SK-N-SH (cell line): ENCODE measurements at regions not wholly inside any gene's neighbourhood (a gene's known extent, or its start where the extent isn't known, plus 50 kb on each side); places are given as distances from the start of the nearest gene placed in this dataset.
A peak's percentile ranks its signal among the peaks of the same experiment; 100 is the strongest.

Experiments used
- CTCF ChIA-PET: fragments of 300-600, 350-600 bp; formaldehyde crosslinking; extraction: SDS; loops from one replicate; lab custom pipeline; 2021; lab: Yijun Ruan, JAX
- POLR2A ChIA-PET: fragments of 350-600 bp; sonication (Branson Sonifier 250); formaldehyde crosslinking; extraction: SDS; loops from one replicate; lab custom pipeline; 2020; ENCODE audit warnings: antibody characterized with exemption, inconsistent platforms; lab: Yijun Ruan, JAX
- DNase-seq: peaks from one replicate; pipeline ENCODE4 v3.0.0; 2012
- H2AFZ ChIP-seq: fragments of 200-600 bp; sonication (generic); 2 replicates; pipeline ENCODE4 v1.8.1; 2016; ENCODE audit warnings: antibody characterized with exemption, mild to moderate bottlenecking, low read depth
- H3F3A ChIP-seq: fragments of 200-600 bp; sonication (generic); replicated peaks from 2 replicates; pipeline ENCODE3; 2016; ENCODE audit warnings: antibody characterized with exemption, mild to moderate bottlenecking; ENCODE audit not compliant: insufficient read depth
- H3K27ac ChIP-seq, 2 experiments: fragments of 200-500 bp in 1 of 2; fragments of 200-600 bp in 1 of 2; sonication (Bioruptor generic) in 1 of 2; sonication (generic), shearing (Covaris generic) in 1 of 2; 2 replicates each; pipeline versions ENCODE4 v1.5.1 to v1.6.1; 2014 to 2016; ENCODE audit warnings: low read depth in 2 of 2, inconsistent platforms in 1 of 2, low read length in 1 of 2, mild to moderate bottlenecking in 1 of 2, mixed read lengths in 1 of 2
- H3K27me3 ChIP-seq: fragments of 200-600 bp; sonication (generic), shearing (Covaris generic); 2 replicates; pipeline ENCODE4 v1.6.1; 2016; ENCODE audit warnings: mixed run types; ENCODE audit not compliant: insufficient read depth
- H3K36me3 ChIP-seq, 2 experiments: fragments of 200-500 bp in 1 of 2; fragments of 200-600 bp in 1 of 2; sonication (Bioruptor generic) in 1 of 2; sonication (generic) in 1 of 2; replicated peaks in 1 of 2; 2 replicates each; pipeline versions ENCODE3 to v1.5.1; 2014 to 2016; ENCODE audit warnings: low read length in 1 of 2, mild to moderate bottlenecking in 1 of 2; ENCODE audit not compliant: insufficient read depth in 2 of 2, control insufficient read depth in 1 of 2
- H3K4me1 ChIP-seq, 2 experiments: fragments of 200-500 bp in 1 of 2; fragments of 200-600 bp in 1 of 2; sonication (Bioruptor generic) in 1 of 2; sonication (generic), shearing (Covaris generic) in 1 of 2; 2 replicates each; pipeline versions ENCODE4 v1.5.1 to v1.6.1; 2014 to 2016; ENCODE audit warnings: low read depth in 1 of 2, low read length in 1 of 2, mixed run types in 1 of 2; ENCODE audit not compliant: insufficient read depth in 2 of 2, control insufficient read depth in 1 of 2
- H3K4me2 ChIP-seq: fragments of 200-600 bp; sonication (generic), shearing (Covaris generic); 2 replicates; pipeline ENCODE4 v1.6.1; 2017; ENCODE audit warnings: mixed run types
- H3K4me3 ChIP-seq, 2 experiments: fragments of 200-500 bp in 1 of 2; fragments of 200-600 bp in 1 of 2; sonication (Bioruptor generic) in 1 of 2; sonication (generic), shearing (Covaris generic) in 1 of 2; 2 replicates each; pipeline versions ENCODE4 v1.5.1 to v1.8.1; 2014 to 2016; ENCODE audit warnings: low read depth in 2 of 2, inconsistent platforms in 1 of 2, low read length in 1 of 2, mild to moderate bottlenecking in 1 of 2, mixed read lengths in 1 of 2, moderate library complexity in 1 of 2
- H3K79me2 ChIP-seq: fragments of 200-600 bp; sonication (generic); 2 replicates; pipeline ENCODE4 v1.8.1; 2017; ENCODE audit warnings: mild to moderate bottlenecking; ENCODE audit not compliant: insufficient read depth
- H3K9ac ChIP-seq: fragments of 200-600 bp; sonication (generic); 2 replicates; pipeline ENCODE4 v1.6.1; 2017; ENCODE audit warnings: mixed run types
- H3K9me2 ChIP-seq: fragments of 200-600 bp; sonication (generic); 2 replicates; pipeline ENCODE4 v1.6.1; 2017; ENCODE audit warnings: mixed run types
- H3K9me3 ChIP-seq: fragments of 200-600 bp; sonication (generic); 2 replicates; pipeline ENCODE4 v1.6.1; 2017; ENCODE audit warnings: mixed run types, mild to moderate bottlenecking, moderate library complexity
- H4K20me1 ChIP-seq: fragments of 200-600 bp; sonication (generic); 2 replicates; pipeline ENCODE4 v1.6.1; 2017; ENCODE audit warnings: mild to moderate bottlenecking, mixed run types; ENCODE audit not compliant: insufficient read depth
- CHD2 ChIP-seq: fragments of 150-350 bp; IDR thresholded peaks from 2 replicates; pipeline ENCODE4 v1.6.1; 2018; ENCODE audit warnings: low read length; ENCODE audit not compliant: partially characterized antibody
- ELF1 ChIP-seq: IDR thresholded peaks from 2 replicates; pipeline ENCODE4 v1.4.0; 2012
- FOSL2 ChIP-seq: IDR thresholded peaks from 2 replicates; pipeline ENCODE4 v1.4.0; 2012; ENCODE audit warnings: low read depth, mild to moderate bottlenecking, moderate library complexity, borderline replicate concordance
- FOXM1 ChIP-seq: IDR thresholded peaks from 2 replicates; pipeline ENCODE4 v1.4.0; 2012; ENCODE audit warnings: low read depth, mild to moderate bottlenecking
- MXI1 ChIP-seq: IDR thresholded peaks from 2 replicates; pipeline ENCODE4 v1.6.1; 2012; ENCODE audit warnings: mild to moderate bottlenecking, low read depth, low read length, improper control_type of control experiment
- NFIC ChIP-seq: IDR thresholded peaks from 2 replicates; pipeline ENCODE4 v1.4.0; 2012; ENCODE audit warnings: borderline replicate concordance
- NRF1 ChIP-seq: IDR thresholded peaks from 2 replicates; pipeline ENCODE4 v1.6.1; 2012; ENCODE audit warnings: low read depth, mild to moderate bottlenecking, low read length
- POLR2AphosphoS5 ChIP-seq: IDR thresholded peaks from 2 replicates; pipeline ENCODE4 v1.6.1; 2012; ENCODE audit warnings: low read depth, low read length
- RAD21 ChIP-seq: IDR thresholded peaks from 2 replicates; pipeline ENCODE4 v1.6.1; 2012; ENCODE audit warnings: mild to moderate bottlenecking, low read length
- RCOR1 ChIP-seq: fragments of 150-350 bp; IDR thresholded peaks from 2 replicates; pipeline ENCODE4 v1.6.1; 2017; ENCODE audit warnings: antibody characterized with exemption, low read length
- RFX5 ChIP-seq: IDR thresholded peaks from 2 replicates; pipeline ENCODE4 v1.6.1; 2012; ENCODE audit warnings: mild to moderate bottlenecking, improper control_type of control experiment, low read length
- TAF1 ChIP-seq: IDR thresholded peaks from 2 replicates; pipeline ENCODE4 v1.6.1; 2012; ENCODE audit warnings: low read depth, mild to moderate bottlenecking, low read length, moderate library complexity, borderline replicate concordance
- TEAD4 ChIP-seq: IDR thresholded peaks from 2 replicates; pipeline ENCODE4 v1.4.0; 2012; ENCODE audit warnings: mild to moderate bottlenecking, borderline replicate concordance; ENCODE audit not compliant: insufficient read depth
- YY1 ChIP-seq: IDR thresholded peaks from 2 replicates; pipeline ENCODE4 v1.4.0; 2012; ENCODE audit warnings: low read depth, mild to moderate bottlenecking
- WGBS: methylation state at CpG from one replicate; pipeline ENCODE4 v1.1.6; 2017; ENCODE audit warnings: low lambda C conversion rate; 5-methylcytosine and 5-hydroxymethylcytosine counted together
- TF ChIP-seq, protein P1 (sequence below): IDR thresholded peaks from 2 replicates; pipeline ENCODE4 v1.6.1; 2012; ENCODE audit warnings: mild to moderate bottlenecking, low read depth, low read length, moderate library complexity
- TF ChIP-seq, protein P2 (sequence below): fragments of 150-350 bp; IDR thresholded peaks from 2 replicates; pipeline ENCODE4 v1.6.1; 2016; ENCODE audit warnings: mild to moderate bottlenecking, low read depth, low read length
- TF ChIP-seq, protein P3 (sequence below): IDR thresholded peaks from 2 replicates; pipeline ENCODE4 v1.4.0; 2012; ENCODE audit warnings: low read depth, borderline replicate concordance

DNA sequence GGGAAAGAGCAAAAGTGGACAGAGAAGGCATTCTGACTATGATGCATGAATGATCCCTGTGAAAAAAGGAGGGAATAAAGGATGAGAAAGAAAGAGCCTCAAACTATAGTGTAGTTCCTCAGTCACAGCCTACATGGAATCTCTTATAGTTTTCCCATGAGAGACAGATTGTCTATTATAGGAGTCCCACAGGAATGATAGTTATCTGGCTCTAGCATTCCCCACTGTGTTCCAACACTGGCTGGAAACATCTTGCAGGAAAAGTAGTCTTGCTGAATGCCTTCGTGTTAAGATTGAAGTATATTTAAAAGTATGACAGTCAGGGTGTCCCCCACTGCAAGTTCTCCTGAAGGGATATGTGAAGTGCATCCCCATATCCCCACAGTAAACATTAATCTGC, 641.5 kb upstream of the NECTIN3 start:
- H3K27me3 ChIP-seq, result no peaks in the 10 kb centered on the region
- H3K9me3 ChIP-seq, result no peaks in the 10 kb centered on the region
- DNase-seq, result no peak
- no peaks in the 10 kb centered on the region for H3K9me2 ChIP-seq
- no peaks in the 10 kb centered on the region for H3K4me1 ChIP-seq
- no peaks in the 10 kb centered on the region for H3F3A ChIP-seq
- WGBS, result 75% methylated on average over 1 of the region's 1 CpG
- H3K9ac ChIP-seq, result no peak overlapping the region
- H2AFZ ChIP-seq, result peak overlapping the region; percentile 12; the same call in 1 of the 2 replicates
- no peaks in the 10 kb centered on the region for H3K36me3 ChIP-seq
- H4K20me1 ChIP-seq, result no peaks in the 10 kb centered on the region
- TF ChIP-seq CHD2 (no peak), MXI1 (no peak), TAF1 (no peak), RAD21 (no peak), RCOR1 (no peak), FOSL2 (no peak), POLR2AphosphoS5 (no peak), YY1 (no peak), TEAD4 (no peak), RFX5 (no peak), NRF1 (no peak), ELF1 (no peak), NFIC (no peak), FOXM1 (no peak)
- TF ChIP-seq, protein P1, sequence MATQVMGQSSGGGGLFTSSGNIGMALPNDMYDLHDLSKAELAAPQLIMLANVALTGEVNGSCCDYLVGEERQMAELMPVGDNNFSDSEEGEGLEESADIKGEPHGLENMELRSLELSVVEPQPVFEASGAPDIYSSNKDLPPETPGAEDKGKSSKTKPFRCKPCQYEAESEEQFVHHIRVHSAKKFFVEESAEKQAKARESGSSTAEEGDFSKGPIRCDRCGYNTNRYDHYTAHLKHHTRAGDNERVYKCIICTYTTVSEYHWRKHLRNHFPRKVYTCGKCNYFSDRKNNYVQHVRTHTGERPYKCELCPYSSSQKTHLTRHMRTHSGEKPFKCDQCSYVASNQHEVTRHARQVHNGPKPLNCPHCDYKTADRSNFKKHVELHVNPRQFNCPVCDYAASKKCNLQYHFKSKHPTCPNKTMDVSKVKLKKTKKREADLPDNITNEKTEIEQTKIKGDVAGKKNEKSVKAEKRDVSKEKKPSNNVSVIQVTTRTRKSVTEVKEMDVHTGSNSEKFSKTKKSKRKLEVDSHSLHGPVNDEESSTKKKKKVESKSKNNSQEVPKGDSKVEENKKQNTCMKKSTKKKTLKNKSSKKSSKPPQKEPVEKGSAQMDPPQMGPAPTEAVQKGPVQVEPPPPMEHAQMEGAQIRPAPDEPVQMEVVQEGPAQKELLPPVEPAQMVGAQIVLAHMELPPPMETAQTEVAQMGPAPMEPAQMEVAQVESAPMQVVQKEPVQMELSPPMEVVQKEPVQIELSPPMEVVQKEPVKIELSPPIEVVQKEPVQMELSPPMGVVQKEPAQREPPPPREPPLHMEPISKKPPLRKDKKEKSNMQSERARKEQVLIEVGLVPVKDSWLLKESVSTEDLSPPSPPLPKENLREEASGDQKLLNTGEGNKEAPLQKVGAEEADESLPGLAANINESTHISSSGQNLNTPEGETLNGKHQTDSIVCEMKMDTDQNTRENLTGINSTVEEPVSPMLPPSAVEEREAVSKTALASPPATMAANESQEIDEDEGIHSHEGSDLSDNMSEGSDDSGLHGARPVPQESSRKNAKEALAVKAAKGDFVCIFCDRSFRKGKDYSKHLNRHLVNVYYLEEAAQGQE, result no peak
- TF ChIP-seq, protein P2, sequence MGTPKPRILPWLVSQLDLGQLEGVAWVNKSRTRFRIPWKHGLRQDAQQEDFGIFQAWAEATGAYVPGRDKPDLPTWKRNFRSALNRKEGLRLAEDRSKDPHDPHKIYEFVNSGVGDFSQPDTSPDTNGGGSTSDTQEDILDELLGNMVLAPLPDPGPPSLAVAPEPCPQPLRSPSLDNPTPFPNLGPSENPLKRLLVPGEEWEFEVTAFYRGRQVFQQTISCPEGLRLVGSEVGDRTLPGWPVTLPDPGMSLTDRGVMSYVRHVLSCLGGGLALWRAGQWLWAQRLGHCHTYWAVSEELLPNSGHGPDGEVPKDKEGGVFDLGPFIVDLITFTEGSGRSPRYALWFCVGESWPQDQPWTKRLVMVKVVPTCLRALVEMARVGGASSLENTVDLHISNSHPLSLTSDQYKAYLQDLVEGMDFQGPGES, result no peak
- TF ChIP-seq, protein P3, sequence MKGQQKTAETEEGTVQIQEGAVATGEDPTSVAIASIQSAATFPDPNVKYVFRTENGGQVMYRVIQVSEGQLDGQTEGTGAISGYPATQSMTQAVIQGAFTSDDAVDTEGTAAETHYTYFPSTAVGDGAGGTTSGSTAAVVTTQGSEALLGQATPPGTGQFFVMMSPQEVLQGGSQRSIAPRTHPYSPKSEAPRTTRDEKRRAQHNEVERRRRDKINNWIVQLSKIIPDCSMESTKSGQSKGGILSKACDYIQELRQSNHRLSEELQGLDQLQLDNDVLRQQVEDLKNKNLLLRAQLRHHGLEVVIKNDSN, result no peak
- no peak overlapping the region for H3K4me3 ChIP-seq
- no peak overlapping the region for H3K4me2 ChIP-seq
- ChIA-PET POLR2A (no interaction called here), CTCF (interaction anchor here (0.9 kb wide), 1 partner anchor 116 kb away, joined by 3 read pairs; no protein-coding TSS in a partner anchor)
- no peaks in the 10 kb centered on the region for H3K79me2 ChIP-seq
- no peak overlapping the region for H3K27ac ChIP-seq
